OCI-LY7 (cell line): ENCODE measurements at regions not wholly inside any gene's neighbourhood (a gene's known extent, or its start where the extent isn't known, plus 50 kb on each side); places are given as distances from the start of the nearest gene placed in this dataset.

ENCODE experiments used
- EZH2phosphoT487 ChIP-seq: fragments of 200-600 bp; sonication (generic); IDR thresholded peaks from 2 replicates; pipeline ENCODE4 v1.6.1; 2018; ENCODE audit warnings: low read depth, borderline replicate concordance, mild to moderate bottlenecking, mixed run types, antibody characterized with exemption, low read length, moderate library complexity, mixed read lengths
- TF ChIP-seq, protein P1 (sequence below): fragments of 200-600 bp; sonication (generic); conservative IDR thresholded peaks from 2 replicates; pipeline ENCODE4 v1.5.1; 2014; ENCODE audit warnings: mild to moderate bottlenecking, antibody characterized with exemption, low read length, moderate library complexity, mixed read lengths

GRCh38 chr6:47932575-47932974, 150.7 kb downstream of the OPN5 start:
- TF ChIP-seq EZH2phosphoT487 = no peak
- TF ChIP-seq, protein P1, sequence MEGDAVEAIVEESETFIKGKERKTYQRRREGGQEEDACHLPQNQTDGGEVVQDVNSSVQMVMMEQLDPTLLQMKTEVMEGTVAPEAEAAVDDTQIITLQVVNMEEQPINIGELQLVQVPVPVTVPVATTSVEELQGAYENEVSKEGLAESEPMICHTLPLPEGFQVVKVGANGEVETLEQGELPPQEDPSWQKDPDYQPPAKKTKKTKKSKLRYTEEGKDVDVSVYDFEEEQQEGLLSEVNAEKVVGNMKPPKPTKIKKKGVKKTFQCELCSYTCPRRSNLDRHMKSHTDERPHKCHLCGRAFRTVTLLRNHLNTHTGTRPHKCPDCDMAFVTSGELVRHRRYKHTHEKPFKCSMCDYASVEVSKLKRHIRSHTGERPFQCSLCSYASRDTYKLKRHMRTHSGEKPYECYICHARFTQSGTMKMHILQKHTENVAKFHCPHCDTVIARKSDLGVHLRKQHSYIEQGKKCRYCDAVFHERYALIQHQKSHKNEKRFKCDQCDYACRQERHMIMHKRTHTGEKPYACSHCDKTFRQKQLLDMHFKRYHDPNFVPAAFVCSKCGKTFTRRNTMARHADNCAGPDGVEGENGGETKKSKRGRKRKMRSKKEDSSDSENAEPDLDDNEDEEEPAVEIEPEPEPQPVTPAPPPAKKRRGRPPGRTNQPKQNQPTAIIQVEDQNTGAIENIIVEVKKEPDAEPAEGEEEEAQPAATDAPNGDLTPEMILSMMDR = no peak
